Retinal pigment epithelial cell (primary cell): ENCODE measurements at regions not wholly inside any gene's neighbourhood (a gene's known extent, or its start where the extent isn't known, plus 50 kb on each side); places are given as distances from the start of the nearest gene placed in this dataset.
A peak's percentile ranks its signal among the peaks of the same experiment; 100 is the strongest.

ENCODE experiments used
- DNase-seq: peaks from one replicate; pipeline ENCODE4 v3.0.0-alpha.2; 2010; ENCODE audit warnings: low read depth
- H3K4me3 ChIP-seq: 2 replicates; pipeline ENCODE4 v1.5.1; 2011; ENCODE audit warnings: mild to moderate bottlenecking, low read length, control low read depth, moderate library complexity
- CTCF ChIP-seq: conservative IDR thresholded peaks from 2 replicates; pipeline ENCODE4 v1.5.1; 2011; ENCODE audit warnings: low read depth, low read length, control low read depth, inconsistent platforms

DNA sequence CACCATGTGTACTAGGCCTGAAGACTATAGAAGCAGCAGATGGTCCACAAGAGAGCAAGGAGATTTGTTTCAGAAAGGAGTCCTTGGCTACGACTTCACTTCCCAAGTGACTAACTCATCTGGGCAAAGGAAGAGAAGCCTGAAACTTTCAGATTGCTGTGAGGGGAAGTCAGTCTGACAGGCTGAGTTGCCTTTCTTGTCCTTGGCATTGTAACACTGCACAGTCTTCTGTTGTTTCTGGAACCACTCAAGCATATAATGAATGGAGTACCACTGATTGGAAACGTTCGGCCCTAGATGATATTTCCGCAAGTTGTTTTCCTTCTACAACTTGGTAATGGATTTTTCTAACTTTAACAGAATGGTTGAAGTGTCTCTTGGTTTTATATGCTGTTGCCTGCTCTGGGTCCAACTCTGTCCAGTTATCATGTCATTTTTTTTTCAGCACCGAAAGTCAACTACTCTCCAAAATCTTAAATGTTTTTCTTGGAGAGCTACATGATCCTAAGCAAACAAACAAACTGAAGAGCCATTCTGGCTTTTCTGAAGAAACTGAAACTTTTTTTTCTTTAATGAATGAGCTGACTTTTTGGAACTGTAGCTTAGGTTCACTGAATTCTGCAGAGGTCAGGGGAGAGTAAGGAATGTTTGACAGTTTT is 685.7 kb downstream of the MECOM start:
- no peak for DNase-seq
- H3K4me3 ChIP-seq = no peak overlapping the region
- TF ChIP-seq CTCF = no peak

GRCh38 chr3:168976969-168977368 is 686.5 kb downstream of the MECOM start:
- TF ChIP-seq CTCF = no peak

DNA sequence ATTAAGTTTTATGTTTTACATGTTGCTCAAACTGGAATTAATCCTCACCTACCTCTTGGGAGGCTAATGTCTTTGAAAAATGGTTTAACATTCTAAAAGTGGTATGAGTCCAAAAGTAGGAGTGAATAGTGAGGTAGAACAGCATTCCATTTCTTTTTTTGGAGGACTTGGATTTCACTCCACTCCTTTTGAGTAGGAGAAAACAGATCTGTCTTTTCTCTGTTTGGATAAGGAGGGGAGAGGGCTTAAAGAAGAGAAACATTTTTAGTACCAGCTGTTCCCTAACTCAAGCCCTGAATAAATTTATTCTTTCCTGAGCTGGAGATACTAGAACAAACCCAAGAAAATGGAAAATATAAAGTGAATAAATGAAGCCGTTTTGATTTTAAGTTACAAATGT is 687.9 kb downstream of the MECOM start:
- no peak for TF ChIP-seq CTCF
- no peak for DNase-seq
- no peak overlapping the region for H3K4me3 ChIP-seq

More at GRCh38 chr3:168976969-168977368, 686.5 kb downstream of the MECOM start:
- no peak for DNase-seq
- H3K4me3 ChIP-seq = no peak overlapping the region

GRCh38 chr3:168974617-168975403 is 688.7 kb downstream of the MECOM start:
- DNase-seq = no peak
- H3K4me3 ChIP-seq = no peak overlapping the region
- TF ChIP-seq CTCF = no peak

DNA sequence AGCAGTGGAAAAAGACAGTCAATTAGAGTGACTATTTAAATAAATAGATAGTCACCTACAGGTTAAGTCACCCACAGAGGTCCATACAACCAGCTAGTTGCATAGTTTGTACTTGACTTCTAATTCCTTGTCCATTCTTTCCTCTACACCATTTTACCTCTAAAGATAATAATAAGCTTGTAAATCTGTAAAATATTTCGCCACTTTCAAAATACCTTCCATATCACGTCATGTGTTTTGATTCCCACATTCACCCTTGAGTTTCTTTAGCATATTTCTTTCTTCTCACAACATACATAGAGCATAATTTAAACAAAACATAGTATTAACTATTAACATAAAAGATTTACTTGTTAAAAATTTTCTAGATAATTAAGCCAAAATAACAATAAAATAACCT is 689.6 kb downstream of the MECOM start:
- TF ChIP-seq CTCF = no peak

DNA sequence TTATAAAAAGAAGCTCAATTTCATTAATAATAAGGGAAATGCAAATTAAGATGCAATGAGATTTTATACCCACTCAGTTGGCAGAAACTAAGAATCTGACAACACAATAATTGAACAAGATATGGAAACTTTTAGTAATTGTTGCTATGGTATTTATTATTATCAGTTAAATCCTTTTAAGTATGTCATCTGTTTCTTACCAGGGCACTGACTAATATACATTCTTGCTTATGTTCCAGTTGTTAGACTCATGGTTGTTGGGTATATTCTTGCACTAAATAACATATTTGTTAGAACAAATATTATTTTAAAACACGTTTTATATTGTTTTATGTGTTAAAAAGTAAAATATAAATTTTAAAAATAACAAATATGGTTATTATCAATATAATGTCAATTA is 690.3 kb downstream of the MECOM start:
- no peak for TF ChIP-seq CTCF
- DNase-seq = peak; percentile 30
- no peak overlapping the region for H3K4me3 ChIP-seq

More for the DNA sequence above, 689.6 kb downstream of the MECOM start:
- H3K4me3 ChIP-seq = no peak overlapping the region
- no peak for DNase-seq

DNA sequence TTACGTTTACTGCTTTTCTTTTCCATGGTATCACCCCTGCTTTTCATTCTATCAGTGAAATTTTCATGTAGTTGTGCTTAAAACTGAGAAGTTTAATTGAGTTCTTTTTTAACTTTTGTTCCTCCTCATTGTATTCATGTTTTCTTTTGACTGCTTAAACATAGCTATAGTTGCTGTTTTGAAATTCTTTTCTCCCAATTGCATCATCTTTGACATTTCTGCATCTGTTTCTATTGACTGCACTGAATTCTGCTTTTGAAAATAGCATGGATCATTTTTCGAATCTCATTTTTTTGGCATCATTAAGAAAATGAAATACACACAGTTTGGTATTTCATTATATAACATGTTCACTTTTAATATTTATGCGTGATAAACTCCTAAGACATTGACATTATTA is 694.9 kb downstream of the MECOM start:
- DNase-seq = no peak
- no peak overlapping the region for H3K4me3 ChIP-seq
- no peak for TF ChIP-seq CTCF
